ENCODE measurements at regions not wholly inside any gene's neighbourhood (a gene's known extent, or its start where the extent isn't known, plus 50 kb on each side); places are given as distances from the start of the nearest gene placed in this dataset.

DNA sequence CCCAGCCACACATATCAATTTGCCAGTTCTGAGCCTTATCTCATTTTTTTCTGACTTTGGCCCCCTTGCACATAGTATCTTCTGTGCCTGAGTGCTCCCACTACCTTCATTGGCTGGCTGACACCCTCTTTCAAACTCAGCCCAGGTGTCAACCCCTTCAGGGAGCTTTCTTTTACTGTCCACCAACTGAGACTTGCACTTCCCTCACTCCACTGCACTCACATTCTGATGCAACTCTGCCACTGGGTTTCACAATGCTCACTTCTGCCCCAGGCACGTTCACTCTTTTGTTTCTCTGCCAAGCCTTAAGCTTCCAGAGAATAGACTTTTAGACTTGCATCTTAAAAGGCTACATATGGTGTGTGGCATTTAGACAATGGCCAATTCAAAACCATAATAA is 101.5 kb upstream of the CBLB start:
- TF ChIP-seq ESRRG (CRISPR knock-in tag; IDR thresholded peaks at IDR 0.05): no peak
- no peak for TF ChIP-seq CSDC2 (CRISPR knock-in tag; IDR thresholded peaks at IDR 0.05)
- TF ChIP-seq ZFP30 (CRISPR knock-in tag; IDR thresholded peaks at IDR 0.05): no peak
- TF ChIP-seq, protein P1, sequence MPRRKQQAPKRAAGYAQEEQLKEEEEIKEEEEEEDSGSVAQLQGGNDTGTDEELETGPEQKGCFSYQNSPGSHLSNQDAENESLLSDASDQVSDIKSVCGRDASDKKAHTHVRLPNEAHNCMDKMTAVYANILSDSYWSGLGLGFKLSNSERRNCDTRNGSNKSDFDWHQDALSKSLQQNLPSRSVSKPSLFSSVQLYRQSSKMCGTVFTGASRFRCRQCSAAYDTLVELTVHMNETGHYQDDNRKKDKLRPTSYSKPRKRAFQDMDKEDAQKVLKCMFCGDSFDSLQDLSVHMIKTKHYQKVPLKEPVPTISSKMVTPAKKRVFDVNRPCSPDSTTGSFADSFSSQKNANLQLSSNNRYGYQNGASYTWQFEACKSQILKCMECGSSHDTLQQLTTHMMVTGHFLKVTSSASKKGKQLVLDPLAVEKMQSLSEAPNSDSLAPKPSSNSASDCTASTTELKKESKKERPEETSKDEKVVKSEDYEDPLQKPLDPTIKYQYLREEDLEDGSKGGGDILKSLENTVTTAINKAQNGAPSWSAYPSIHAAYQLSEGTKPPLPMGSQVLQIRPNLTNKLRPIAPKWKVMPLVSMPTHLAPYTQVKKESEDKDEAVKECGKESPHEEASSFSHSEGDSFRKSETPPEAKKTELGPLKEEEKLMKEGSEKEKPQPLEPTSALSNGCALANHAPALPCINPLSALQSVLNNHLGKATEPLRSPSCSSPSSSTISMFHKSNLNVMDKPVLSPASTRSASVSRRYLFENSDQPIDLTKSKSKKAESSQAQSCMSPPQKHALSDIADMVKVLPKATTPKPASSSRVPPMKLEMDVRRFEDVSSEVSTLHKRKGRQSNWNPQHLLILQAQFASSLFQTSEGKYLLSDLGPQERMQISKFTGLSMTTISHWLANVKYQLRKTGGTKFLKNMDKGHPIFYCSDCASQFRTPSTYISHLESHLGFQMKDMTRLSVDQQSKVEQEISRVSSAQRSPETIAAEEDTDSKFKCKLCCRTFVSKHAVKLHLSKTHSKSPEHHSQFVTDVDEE (CRISPR knock-in tag; IDR thresholded peaks at IDR 0.05): no peak
- TF ChIP-seq, protein P2, sequence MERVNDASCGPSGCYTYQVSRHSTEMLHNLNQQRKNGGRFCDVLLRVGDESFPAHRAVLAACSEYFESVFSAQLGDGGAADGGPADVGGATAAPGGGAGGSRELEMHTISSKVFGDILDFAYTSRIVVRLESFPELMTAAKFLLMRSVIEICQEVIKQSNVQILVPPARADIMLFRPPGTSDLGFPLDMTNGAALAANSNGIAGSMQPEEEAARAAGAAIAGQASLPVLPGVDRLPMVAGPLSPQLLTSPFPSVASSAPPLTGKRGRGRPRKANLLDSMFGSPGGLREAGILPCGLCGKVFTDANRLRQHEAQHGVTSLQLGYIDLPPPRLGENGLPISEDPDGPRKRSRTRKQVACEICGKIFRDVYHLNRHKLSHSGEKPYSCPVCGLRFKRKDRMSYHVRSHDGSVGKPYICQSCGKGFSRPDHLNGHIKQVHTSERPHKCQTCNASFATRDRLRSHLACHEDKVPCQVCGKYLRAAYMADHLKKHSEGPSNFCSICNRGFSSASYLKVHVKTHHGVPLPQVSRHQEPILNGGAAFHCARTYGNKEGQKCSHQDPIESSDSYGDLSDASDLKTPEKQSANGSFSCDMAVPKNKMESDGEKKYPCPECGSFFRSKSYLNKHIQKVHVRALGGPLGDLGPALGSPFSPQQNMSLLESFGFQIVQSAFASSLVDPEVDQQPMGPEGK (CRISPR knock-in tag; IDR thresholded peaks at IDR 0.05; ENCODE audit: borderline replicate concordance): no peak
- TF ChIP-seq, protein P3, sequence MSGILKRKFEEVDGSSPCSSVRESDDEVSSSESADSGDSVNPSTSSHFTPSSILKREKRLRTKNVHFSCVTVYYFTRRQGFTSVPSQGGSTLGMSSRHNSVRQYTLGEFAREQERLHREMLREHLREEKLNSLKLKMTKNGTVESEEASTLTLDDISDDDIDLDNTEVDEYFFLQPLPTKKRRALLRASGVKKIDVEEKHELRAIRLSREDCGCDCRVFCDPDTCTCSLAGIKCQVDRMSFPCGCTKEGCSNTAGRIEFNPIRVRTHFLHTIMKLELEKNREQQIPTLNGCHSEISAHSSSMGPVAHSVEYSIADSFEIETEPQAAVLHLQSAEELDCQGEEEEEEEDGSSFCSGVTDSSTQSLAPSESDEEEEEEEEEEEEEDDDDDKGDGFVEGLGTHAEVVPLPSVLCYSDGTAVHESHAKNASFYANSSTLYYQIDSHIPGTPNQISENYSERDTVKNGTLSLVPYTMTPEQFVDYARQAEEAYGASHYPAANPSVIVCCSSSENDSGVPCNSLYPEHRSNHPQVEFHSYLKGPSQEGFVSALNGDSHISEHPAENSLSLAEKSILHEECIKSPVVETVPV (CRISPR knock-in tag; IDR thresholded peaks at IDR 0.05): no peak
- TF ChIP-seq TOX (CRISPR knock-in tag; IDR thresholded peaks at IDR 0.05; ENCODE audit: borderline replicate concordance): no peak

All from SK-N-SH treated with all-trans-retinoic acid at 6 μM for 48 hours (cell line).